ENCODE measurements at regions not wholly inside any gene's neighbourhood (a gene's known extent, or its start where the extent isn't known, plus 50 kb on each side); places are given as distances from the start of the nearest gene placed in this dataset.

- TF ChIP-seq CTCF (IDR thresholded peaks at IDR 0.05; ENCODE audit: low read depth, low read length, poor library complexity, severe bottlenecking) (no peak), EZH2phosphoT487 (IDR thresholded peaks at IDR 0.05; ENCODE audit: borderline replicate concordance, low read length) (no peak)
Measured at GRCh38 chr9:126171641-126172040, 155.0 kb upstream of the MVB12B start.

Measured in DOHH2 (cell line).